DMS53 treated with DMSO at 0.1 percent for 48 hours (cell line): ENCODE measurements at regions not wholly inside any gene's neighbourhood (a gene's known extent, or its start where the extent isn't known, plus 50 kb on each side); places are given as distances from the start of the nearest gene placed in this dataset.
A peak's percentile ranks its signal among the peaks of the same experiment; 100 is the strongest.

ENCODE experiments used
- DNase-seq: peaks from one replicate; lab custom pipeline; 2025; ENCODE audit not compliant: unreplicated experiment; lab: John Stamatoyannopoulos, UW

DNA sequence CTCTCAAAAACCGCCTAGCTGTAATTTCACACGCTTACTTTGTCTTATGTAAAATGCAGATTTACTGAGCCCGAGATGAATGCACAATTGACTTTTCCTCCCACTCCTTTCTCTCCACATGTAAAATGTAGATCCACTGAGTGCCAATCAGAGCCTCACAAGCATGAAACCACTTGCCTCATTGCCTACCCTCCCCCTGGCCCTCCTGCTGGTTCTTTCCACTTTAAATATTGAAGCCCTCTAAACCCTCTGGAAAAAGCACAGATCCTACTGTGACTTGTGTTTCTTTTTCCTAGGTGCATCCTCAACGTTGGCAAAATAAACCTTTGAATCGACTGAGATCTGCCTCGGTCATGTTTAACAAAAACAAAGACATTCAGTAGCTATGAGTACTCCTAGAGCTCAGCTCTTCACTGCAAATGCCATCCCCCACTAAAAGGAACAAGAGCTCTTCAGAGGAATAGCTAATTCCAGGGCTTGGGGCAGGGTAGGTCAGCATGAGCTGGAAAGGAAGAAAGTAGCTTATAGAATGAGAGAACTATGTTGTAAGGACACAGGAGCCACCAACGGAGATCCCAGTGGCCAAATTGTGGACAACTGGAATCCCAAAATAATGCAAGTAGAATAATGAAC is 365.5 kb upstream of the RUNX1 start:
- DNase-seq = no peak

DNA sequence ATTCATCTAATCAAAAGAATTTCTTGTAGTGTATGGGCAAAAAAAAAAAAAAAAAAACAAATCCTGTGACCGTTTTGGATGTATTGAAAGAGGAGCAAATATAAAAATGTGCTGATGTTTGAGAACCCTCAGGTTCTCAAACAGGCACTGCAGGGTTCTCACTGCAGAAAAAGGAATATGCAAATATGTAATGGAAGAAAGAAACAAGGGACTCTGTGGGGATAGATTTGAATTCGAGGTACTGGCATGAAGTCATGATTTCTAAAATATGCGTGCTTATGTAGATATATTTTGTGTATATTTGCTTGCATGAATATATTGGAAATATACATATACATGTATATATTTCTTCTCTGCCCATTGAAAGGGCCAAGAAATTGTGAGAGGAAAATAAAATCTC is 365.0 kb upstream of the RUNX1 start:
- DNase-seq = no peak

DNA sequence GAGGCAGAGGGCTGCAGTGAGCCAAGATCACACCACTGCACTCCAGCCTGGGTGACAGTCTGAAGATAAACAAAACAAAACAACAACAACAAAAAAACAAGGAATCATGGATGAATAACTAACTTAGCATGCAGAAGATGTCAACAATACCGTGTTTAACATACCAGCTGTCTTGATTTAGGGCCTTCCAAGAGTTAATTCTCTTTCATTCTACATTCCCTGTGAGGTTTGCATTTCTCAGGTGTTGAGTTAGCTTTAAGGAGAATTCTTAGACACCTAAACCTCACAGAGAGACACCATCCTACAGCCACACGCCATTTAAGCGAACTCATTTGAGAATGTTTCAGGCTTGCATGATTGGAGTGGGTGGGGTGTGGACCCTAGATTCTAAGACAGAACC is 363.1 kb upstream of the RUNX1 start:
- no peak for DNase-seq

DNA sequence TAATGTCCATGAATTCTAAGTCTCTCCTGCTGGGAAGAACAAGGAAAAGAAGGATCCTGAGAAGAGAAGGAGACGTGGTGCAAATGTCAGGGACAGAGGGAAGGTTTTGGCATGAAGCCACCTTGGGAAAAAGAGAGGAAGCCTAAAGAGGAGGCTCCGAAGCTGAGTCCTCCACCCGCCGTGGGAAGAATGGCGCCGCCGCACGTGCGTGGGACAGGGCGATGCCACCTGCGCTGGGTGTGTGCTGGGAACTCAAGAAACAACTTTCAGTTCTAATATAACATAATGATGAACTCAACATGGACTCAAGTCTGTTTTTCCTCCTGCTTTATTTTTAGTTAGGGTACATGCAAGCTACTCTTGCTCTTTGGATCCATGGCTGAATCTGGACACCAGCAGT is 362.3 kb upstream of the RUNX1 start:
- no peak for DNase-seq

DNA sequence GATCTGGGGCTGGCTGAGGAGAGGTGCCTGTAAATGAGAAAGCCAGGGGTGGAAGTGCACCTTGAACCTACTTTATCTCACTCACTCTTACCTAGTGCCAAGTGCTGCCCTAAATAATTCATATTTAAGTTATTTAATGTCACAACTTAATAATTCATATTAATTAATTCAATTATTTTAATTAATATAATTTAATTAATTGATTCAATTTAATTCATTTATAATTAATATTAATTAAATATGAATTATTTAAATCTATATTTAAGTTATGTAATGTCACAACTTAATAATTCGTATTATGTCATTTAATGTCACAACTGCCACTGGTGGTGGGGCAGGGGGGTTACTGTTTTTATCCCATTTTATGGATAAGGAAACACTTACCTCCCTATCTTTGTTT is 361.6 kb upstream of the RUNX1 start:
- DNase-seq = no peak

DNA sequence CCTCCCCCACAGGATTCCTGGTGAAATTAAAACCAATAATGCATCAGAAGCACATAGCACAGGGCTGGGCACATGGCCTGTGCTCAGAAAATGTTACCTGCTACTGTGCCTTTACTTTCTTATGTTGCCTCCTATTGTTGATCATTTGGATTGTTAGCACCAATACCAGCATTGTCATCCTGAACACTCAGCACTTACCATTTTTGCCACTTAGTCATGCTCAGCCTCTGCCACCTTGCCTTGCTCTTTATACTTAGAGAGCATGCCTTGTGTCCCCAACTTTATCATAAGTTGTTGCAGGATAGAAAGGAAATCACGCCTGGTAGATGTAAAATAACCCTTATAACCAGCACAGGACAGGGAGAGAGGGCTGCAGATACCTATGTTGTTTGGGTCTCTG is 361.0 kb upstream of the RUNX1 start:
- no peak for DNase-seq

DNA sequence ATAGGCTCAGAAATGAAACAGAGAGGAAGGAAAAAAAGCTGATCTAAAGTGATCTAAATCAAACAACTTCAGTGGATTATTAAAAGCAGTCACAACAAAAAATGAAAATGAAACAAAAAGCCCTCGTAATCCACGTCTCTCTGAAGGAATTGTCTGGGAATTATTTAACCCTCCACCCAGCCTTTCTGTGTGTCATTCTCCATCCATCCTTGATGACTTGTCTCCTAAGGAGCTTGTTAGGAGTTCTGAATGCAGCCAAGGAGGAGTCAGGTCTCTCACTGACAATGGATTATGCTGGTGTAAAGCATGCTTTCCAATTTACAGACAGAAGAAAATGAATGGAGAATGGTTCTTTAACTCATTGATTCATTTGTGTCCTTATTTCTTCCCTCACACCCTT is 359.3 kb upstream of the RUNX1 start:
- no peak for DNase-seq

DNA sequence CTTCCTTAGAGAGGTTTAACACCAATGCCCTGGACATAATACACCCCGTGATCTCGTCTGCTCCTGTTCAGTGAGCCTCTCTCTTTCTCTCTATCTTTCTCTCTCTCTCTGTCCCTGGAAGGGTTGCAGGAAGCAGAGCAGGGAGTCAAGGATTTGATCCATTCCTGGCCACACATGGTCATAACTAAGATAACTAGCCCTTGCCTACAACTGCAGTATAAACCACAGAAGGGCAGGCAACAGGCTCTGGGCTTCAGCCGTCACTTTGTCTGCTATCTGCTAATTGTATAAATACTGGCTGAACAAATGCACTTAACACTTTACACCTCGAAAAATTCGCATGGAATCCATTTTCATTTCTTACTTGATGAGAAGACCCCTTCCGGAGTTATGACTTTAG is 357.5 kb upstream of the RUNX1 start:
- DNase-seq = no peak

DNA sequence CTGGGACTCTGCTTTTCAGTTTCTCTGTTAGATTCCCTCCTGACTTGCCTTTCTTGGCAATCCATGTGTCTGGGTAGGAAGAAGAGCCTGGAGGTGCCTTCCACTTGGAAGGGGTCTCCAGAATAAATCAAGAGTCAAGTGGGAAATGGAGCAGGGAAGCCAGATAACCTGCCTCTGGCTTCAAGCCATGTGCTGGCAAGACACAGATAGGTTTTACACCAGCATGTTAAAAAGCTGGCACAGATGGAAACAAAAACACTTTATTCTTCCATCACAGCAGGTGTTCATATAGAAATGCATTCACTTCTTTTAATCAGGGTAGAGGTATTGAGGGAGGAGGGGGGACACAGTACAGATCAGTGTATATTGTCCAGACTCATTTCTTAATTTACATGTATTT is 356.9 kb upstream of the RUNX1 start:
- DNase-seq = no peak

DNA sequence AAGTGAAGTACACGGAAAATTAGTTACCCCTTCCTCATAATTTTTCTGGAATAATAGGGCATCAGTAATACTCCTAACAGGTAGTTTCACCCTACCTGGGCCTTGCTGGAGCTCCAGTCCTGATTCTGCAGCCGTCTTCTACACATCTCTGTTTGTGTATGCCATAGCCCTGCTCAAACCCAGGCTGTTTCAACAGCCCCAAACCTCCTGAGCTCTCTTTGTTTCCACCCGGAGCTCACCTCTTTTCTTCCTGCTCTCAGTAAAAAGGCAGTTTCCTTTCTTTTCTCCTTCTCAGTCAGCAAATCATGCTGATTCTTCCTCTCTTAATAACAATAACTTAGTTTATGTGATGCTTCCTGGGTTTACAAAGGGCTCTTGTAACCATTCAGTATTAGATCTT is 355.1 kb upstream of the RUNX1 start:
- no peak for DNase-seq

DNA sequence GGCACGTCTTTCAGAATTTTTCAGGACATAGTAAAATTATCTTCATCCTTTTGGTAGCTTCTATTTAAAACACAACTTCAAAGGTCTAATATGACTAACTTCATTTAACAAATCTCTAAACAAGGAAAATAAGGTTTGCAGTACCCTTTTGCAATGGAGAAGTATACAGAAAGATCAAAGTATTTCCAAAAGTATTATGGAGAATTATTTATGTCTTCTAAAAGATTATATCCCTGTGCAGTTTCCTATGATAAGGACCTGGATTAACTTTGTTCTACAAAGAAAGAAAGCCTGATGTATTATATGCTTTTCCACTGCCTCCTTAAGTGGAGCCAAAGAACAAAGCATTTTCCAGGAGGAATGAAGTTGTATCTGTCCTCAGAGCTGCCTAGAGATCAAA is 353.0 kb upstream of the RUNX1 start:
- no peak for DNase-seq

DNA sequence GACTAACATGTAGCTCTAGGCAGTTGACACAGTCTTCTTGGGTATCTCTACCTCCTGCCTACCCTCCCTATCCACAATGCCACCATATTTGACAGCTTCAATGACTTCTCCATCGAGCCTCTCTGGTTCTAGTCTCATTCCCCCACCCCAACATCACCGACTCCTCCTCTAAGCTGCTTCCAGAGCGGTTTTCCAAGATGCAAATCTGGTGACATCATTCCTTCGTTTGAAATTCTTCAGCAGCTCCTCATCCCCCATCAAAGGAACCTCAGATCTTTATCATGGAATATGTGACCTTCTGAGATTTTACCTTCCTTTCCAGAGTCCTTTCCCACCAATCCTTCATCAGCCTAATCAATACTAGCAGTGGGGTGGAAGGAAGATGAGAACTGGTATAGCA is 352.4 kb upstream of the RUNX1 start:
- no peak for DNase-seq

DNA sequence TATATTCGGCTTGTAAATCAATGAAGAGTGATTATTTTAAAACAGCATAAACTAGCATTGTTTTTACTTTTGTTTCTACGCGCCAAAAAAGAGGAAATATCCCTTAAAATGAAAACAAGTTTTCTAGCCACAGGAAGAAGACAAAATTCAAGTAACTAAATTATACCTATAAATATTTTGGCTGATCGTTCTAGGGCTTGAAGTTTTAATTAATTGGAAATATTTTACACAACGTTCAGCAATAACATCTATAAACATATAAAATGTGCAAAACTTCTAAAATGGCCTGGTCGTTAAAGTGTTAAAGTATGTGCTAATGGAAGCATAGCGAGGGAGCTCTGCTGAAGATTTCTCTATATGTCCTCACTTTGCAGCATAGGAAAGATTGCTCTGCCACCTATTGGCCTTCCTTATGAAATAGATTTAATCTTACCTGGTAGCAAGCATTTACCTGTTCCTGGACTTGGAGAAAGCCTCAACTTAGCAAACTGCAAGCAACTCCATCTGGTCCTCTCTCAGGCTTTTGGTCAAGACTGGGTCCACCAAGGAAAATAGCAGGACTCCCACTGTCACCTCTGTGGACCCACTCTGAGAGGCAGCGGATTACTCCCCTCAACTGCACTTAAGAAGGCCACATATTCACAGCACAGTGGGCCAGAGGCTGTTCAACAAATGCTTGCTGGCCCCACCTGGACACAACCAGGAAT is 351.3 kb upstream of the RUNX1 start:
- DNase-seq = peak; percentile 68

DNA sequence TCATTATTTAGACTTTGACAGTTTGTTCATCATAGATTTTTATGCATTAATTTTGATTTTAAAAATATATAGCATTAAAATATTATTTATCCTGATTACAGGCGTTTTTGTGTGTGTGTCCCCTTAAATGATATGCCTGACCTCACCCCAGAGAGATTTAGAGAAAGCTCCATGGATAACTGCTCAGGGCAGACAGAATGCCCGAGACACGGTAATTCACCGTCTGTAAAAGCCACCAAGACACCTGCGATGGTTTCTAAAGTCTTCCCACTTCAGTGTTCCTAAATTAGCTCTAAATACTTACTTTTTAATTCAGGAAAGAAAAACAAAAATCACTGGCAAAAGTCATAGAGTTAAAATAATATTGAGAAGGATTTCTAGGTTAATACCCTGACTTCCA is 350.6 kb upstream of the RUNX1 start:
- no peak for DNase-seq

DNA sequence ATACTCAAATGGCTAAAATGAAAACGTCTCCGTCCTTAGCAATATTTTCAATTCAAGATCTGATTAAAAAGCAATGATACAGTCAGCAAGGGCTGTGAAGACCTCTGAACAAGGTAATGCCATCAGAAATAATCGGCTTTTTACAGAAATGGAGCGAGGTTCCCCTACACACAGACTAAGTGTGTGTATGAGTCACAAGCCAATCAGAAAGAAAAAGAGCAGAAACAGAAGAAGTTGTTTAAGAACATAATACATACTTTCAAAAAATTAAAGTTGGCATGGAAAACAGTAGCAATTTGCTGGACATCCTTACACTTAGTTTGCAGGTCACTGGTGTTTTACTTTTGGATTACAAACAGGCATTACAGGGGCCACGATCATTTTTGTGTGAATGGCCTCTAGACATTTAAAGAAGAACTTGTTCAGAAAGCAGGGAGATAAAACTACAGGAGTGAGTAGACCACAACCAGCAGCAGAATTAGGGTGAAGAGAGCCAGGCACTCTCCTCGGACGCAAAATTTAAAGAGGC is 350.0 kb upstream of the RUNX1 start:
- no peak for DNase-seq

DNA sequence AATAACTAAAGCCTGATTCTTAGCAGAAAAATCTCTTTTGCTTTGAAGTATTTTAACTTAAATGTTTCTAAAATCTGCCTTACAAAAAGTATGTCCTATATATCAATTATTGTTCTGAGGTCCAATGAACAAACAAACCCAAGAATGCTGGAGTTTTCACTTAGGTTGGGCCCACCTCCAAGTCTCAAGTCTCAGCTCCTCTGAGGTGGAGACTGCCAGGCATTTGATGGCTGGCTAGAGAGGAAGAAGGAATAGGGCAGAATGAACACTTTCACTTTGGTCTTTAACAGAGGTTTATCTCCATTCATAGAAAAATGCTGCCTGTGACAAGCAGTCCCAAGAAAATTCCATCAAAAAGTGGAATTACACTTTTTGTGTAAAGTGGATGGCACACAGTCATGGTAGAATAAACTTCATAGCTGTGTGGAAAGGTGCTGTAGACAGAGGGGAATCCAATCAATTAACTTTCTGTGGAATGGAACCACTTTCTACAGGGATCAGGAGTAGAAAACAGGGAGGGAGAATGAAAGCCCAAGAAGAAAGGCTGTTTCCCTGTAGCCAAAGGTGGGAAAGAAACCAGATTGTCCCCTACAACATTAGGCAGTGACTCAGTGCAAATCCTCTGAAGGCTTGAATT is 349.4 kb upstream of the RUNX1 start:
- no peak for DNase-seq

DNA sequence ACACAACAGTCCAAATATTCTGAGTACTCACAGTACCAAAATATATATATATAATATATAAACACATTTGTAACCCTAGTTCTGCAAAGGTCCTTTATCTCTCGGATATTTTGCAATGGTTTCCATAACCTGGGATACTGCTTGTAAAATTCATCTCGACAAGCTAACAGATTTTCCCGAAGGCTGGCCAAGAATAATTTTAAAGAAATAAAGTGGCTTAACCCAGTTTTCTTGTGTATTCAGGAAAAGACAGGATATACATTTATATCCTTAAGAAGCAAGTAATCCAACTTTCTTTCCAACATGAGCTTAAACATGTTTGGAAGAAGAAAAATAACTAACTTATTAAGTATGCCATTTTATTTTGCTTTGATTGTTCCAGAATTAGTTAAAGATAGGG is 348.7 kb upstream of the RUNX1 start:
- no peak for DNase-seq

DNA sequence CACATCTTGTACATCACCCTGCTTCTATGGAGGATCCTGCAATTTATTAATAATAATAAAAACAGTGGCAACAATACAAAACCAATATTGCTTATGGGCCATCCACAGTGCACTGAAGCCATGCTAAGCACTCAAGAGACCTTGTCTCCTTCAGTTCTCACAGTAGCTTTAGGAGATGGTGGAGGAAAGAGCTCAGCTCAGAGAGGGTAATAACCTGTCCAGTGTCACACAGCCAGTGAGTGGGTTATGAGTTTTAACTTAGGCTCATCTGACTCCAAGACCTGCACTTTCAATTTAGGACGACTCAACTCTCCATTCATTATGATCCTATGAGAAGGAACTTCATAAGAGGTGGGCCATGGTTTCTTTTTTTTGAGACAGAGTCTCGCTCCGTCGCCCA is 347.6 kb upstream of the RUNX1 start:
- no peak for DNase-seq

DNA sequence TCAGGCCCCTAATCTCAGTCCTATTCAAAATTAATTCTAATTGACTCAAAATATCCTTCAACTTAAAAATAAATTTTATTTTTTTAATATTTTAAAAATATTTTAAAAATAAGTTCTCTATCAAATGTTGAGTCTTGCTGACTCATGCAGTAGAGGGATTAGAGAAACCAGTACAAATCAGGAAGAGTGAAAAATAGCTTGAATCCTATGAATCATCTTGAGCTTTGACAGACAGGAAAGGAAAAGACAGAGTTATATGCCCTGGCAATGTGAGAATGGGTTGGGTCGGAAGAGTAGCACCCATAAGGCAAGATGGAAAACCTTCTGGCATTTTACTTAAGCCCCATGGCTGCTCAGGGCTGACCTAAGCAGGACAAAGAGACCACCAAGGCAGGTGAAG is 346.6 kb upstream of the RUNX1 start:
- no peak for DNase-seq

DNA sequence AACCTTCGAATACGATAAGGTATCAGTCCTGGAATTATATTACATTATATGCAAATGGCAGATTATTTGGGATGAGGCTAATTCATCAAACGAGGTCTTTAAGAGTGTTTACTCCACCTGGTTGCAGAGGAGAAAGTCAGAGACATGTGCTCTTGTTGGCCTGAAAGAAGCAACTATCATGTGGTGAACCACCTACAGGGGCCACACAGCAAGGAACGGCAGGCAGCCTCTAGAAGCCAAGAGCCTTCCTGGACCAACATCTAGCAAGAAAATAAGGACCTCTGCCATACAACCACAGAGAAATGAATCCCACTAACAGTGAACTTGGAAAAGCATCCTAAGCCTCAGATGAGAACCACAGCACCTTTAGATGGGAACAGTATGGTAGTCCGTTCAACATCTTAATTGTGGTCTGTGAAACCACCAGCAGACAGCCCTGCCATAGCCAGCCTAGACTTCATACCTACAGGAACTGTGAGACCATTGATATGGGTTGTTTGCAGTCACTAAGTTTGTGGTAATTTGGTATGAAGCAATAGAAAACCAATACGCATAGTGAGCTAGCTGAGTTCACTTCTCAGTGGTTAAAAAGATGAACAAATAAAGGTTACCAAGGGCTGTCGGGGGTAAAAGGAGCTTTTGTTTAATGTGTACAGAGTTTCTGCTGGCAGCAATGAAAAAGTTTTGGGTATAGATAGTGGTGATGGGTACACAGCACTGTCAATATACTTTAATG is 345.7 kb upstream of the RUNX1 start:
- no peak for DNase-seq

DNA sequence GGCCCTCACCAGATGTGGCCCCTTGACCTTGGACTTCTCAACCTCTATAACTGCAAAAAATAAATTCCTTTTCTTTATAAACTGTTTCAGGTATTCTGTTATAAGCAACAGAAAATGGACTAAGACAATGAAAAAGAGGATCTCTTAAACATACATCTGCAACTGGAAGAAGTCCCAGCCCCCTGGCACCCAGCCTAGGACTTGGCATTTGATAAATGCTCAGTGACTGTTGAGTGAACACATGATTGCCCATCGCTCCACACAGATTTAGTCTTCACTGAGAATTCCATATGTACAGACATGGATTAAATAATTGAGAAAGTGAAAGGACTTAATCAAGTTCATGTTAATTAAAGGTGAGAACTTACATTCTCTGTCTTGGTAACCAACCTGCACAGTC is 344.9 kb upstream of the RUNX1 start:
- DNase-seq = no peak
